BLaER1 (cell line): ENCODE measurements at regions not wholly inside any gene's neighbourhood (a gene's known extent, or its start where the extent isn't known, plus 50 kb on each side); places are given as distances from the start of the nearest gene placed in this dataset.
"Not testable (repeated sequence)": the region's sequence is repeated elsewhere in the genome, so short reads cannot be mapped to it uniquely, and the experiment has no call there.

Experiments
- H3K27ac ChIP-seq: shearing (Covaris generic); formaldehyde crosslinking; 2 replicates; pipeline ENCODE4 v1.8.1; 2022
- H3K27me3 ChIP-seq: shearing (Covaris generic); formaldehyde crosslinking; 2 replicates; pipeline ENCODE4 v1.8.1; 2022
- H3K36me3 ChIP-seq: shearing (Covaris generic); formaldehyde crosslinking; 2 replicates; pipeline ENCODE4 v1.8.1; 2022
- H3K4me1 ChIP-seq: shearing (Covaris generic); formaldehyde crosslinking; 2 replicates; pipeline ENCODE4 v1.8.1; 2022
- H3K4me2 ChIP-seq: shearing (Covaris generic); formaldehyde crosslinking; 2 replicates; pipeline ENCODE4 v1.8.1; 2022
- H3K4me3 ChIP-seq: shearing (Covaris generic); formaldehyde crosslinking; 2 replicates; pipeline ENCODE4 v1.8.1; 2022
- H3K9ac ChIP-seq: shearing (Covaris generic); formaldehyde crosslinking; 2 replicates; pipeline ENCODE4 v1.8.1; 2022
- H3K9me3 ChIP-seq: shearing (Covaris generic); formaldehyde crosslinking; 2 replicates; pipeline ENCODE4 v1.8.1; 2022
- H4K20me1 ChIP-seq: shearing (Covaris generic); formaldehyde crosslinking; 2 replicates; pipeline ENCODE4 v1.8.1; 2022
- Cebpa-rat ChIP-seq: shearing (Covaris generic); IDR thresholded peaks from 2 replicates; pipeline ENCODE4 v1.8.1; 2022

GRCh38 chr10:53490553-53490952 is 718.0 kb upstream of the MBL2 start:
- H4K20me1 ChIP-seq = no peaks in the 10 kb centered on the region
- no peak overlapping the region for H3K27ac ChIP-seq
- TF ChIP-seq Cebpa-rat = no peak
- no peaks in the 10 kb centered on the region for H3K27me3 ChIP-seq
- peaks cover 11% of the 10 kb centered on the region for H3K9me3 ChIP-seq
- H3K9ac ChIP-seq = no peak overlapping the region
- H3K36me3 ChIP-seq = no peaks in the 10 kb centered on the region
- H3K4me1 ChIP-seq = no peaks in the 10 kb centered on the region
- no peak overlapping the region for H3K4me3 ChIP-seq
- no peak overlapping the region for H3K4me2 ChIP-seq

- H3K9ac ChIP-seq = no peak overlapping the region
- H3K4me2 ChIP-seq = no peak overlapping the region
- no peak for TF ChIP-seq Cebpa-rat
- H4K20me1 ChIP-seq = no peaks in the 10 kb centered on the region
- H3K4me1 ChIP-seq = no peaks in the 10 kb centered on the region
- no peak overlapping the region for H3K4me3 ChIP-seq
- no peaks in the 10 kb centered on the region for H3K27me3 ChIP-seq
- no peaks in the 10 kb centered on the region for H3K36me3 ChIP-seq
- no peak overlapping the region for H3K27ac ChIP-seq
- H3K9me3 ChIP-seq = peaks cover 20% of the 10 kb centered on the region
Observed at GRCh38 chr10:53489335-53490182, 717.0 kb upstream of the MBL2 start.

- no peak overlapping the region for H3K4me3 ChIP-seq
- no peaks in the 10 kb centered on the region for H3K27me3 ChIP-seq
- no peaks in the 10 kb centered on the region for H4K20me1 ChIP-seq
- no peak overlapping the region for H3K27ac ChIP-seq
- H3K9me3 ChIP-seq = peaks cover 21% of the 10 kb centered on the region
- H3K9ac ChIP-seq = no peak overlapping the region
- no peak overlapping the region for H3K4me2 ChIP-seq
- H3K36me3 ChIP-seq = no peaks in the 10 kb centered on the region
- TF ChIP-seq Cebpa-rat = no peak
- no peaks in the 10 kb centered on the region for H3K4me1 ChIP-seq
Observed at GRCh38 chr10:53487019-53487983, 714.7 kb upstream of the MBL2 start.

GRCh38 chr10:53485422-53485821 is 712.8 kb upstream of the MBL2 start:
- not testable (repeated sequence) for H3K4me1 ChIP-seq, H3K36me3 ChIP-seq, H3K27me3 ChIP-seq, H3K9ac ChIP-seq, H4K20me1 ChIP-seq, H3K4me3 ChIP-seq, H3K4me2 ChIP-seq, H3K27ac ChIP-seq
- peaks cover 21% of the 10 kb centered on the region for H3K9me3 ChIP-seq

- Histone ChIP-seq H3K4me2 (no peak overlapping the region), H3K4me1 (no peaks in the 10 kb centered on the region), H3K27ac (no peak overlapping the region)
Observed at GRCh38 chr10:53479365-53479764, 706.8 kb upstream of the MBL2 start.

GRCh38 chr10:53477313-53477675 is 704.7 kb upstream of the MBL2 start:
- no peaks in the 10 kb centered on the region for H3K27me3 ChIP-seq
- no peak overlapping the region for H3K9ac ChIP-seq
- H3K4me3 ChIP-seq = no peak overlapping the region
- no peaks in the 10 kb centered on the region for H3K36me3 ChIP-seq
- no peak overlapping the region for H3K27ac ChIP-seq
- no peak overlapping the region for H3K4me2 ChIP-seq
- no peaks in the 10 kb centered on the region for H3K9me3 ChIP-seq
- H4K20me1 ChIP-seq = no peaks in the 10 kb centered on the region
- H3K4me1 ChIP-seq = no peaks in the 10 kb centered on the region
- TF ChIP-seq Cebpa-rat = no peak

More at GRCh38 chr10:53479365-53479764, 706.8 kb upstream of the MBL2 start:
- no peaks in the 10 kb centered on the region for H3K36me3 ChIP-seq
- TF ChIP-seq Cebpa-rat = no peak
- no peaks in the 10 kb centered on the region for H3K9me3 ChIP-seq
- H4K20me1 ChIP-seq = no peaks in the 10 kb centered on the region
- H3K4me3 ChIP-seq = no peak overlapping the region
- no peak overlapping the region for H3K9ac ChIP-seq
- H3K27me3 ChIP-seq = no peaks in the 10 kb centered on the region

- no peak overlapping the region for H3K9ac ChIP-seq
- no peaks in the 10 kb centered on the region for H4K20me1 ChIP-seq
- no peak for TF ChIP-seq Cebpa-rat
- H3K27me3 ChIP-seq = no peaks in the 10 kb centered on the region
- H3K4me1 ChIP-seq = no peaks in the 10 kb centered on the region
- no peak overlapping the region for H3K4me2 ChIP-seq
- H3K9me3 ChIP-seq = no peaks in the 10 kb centered on the region
- H3K36me3 ChIP-seq = no peaks in the 10 kb centered on the region
- H3K27ac ChIP-seq = no peak overlapping the region
- H3K4me3 ChIP-seq = no peak overlapping the region
Observed at GRCh38 chr10:53476650-53477312, 704.2 kb upstream of the MBL2 start.

GRCh38 chr10:53469383-53469782 is 696.8 kb upstream of the MBL2 start:
- no peaks in the 10 kb centered on the region for H3K36me3 ChIP-seq
- no peak for TF ChIP-seq Cebpa-rat
- H3K4me1 ChIP-seq = no peaks in the 10 kb centered on the region
- H3K9me3 ChIP-seq = no peaks in the 10 kb centered on the region
- H3K27me3 ChIP-seq = no peaks in the 10 kb centered on the region
- no peaks in the 10 kb centered on the region for H4K20me1 ChIP-seq
- H3K4me3 ChIP-seq = no peak overlapping the region
- H3K4me2 ChIP-seq = no peak overlapping the region
- no peak overlapping the region for H3K9ac ChIP-seq
- H3K27ac ChIP-seq = no peak overlapping the region

- no peak for TF ChIP-seq Cebpa-rat
- no peak overlapping the region for H3K27ac ChIP-seq
- no peak overlapping the region for H3K9ac ChIP-seq
Observed at GRCh38 chr10:53463539-53463938, 691.0 kb upstream of the MBL2 start.

More at GRCh38 chr10:53463539-53463938, 691.0 kb upstream of the MBL2 start:
- H3K36me3 ChIP-seq = no peaks in the 10 kb centered on the region
- H3K4me1 ChIP-seq = no peaks in the 10 kb centered on the region
- H3K4me2 ChIP-seq = no peak overlapping the region
- no peaks in the 10 kb centered on the region for H4K20me1 ChIP-seq
- H3K4me3 ChIP-seq = no peak overlapping the region
- no peaks in the 10 kb centered on the region for H3K9me3 ChIP-seq
- no peaks in the 10 kb centered on the region for H3K27me3 ChIP-seq
